ENCODE measurements at regions not wholly inside any gene's neighbourhood (a gene's known extent, or its start where the extent isn't known, plus 50 kb on each side); places are given as distances from the start of the nearest gene placed in this dataset.

DNA sequence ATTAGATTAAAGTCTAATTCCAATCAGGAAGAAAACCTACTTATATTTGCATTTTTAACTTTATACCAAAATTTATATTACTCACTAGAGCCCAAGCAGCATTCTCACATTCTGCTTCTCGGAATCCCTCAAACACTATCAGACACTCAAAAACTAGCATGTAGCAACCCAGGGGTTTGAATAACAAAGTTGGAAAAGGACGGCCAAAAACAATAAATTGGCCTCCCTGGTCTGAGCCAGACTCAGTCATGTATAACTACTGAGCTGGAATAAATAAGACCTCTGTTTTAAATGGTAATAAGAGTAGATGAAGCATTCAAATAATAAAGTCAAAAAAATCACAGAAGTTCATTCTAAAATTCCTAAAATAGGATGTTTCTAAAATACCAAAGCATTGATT lies 290.9 kb downstream of the IRS1 start:
- DNase-seq (no peak), ATAC-seq (no peak)
- Histone ChIP-seq H3K27ac (no peak overlapping the region), H3K9me3 (no peaks in the 10 kb centered on the region), H3K4me3 (no peak overlapping the region), H3K27me3 (no peaks in the 10 kb centered on the region), H3K4me1 (peaks cover 0 to 21% (median 10%) of the 10 kb centered on the region in 4 donors), H3K36me3 (no peaks in the 10 kb centered on the region)
- TF ChIP-seq, protein P1, sequence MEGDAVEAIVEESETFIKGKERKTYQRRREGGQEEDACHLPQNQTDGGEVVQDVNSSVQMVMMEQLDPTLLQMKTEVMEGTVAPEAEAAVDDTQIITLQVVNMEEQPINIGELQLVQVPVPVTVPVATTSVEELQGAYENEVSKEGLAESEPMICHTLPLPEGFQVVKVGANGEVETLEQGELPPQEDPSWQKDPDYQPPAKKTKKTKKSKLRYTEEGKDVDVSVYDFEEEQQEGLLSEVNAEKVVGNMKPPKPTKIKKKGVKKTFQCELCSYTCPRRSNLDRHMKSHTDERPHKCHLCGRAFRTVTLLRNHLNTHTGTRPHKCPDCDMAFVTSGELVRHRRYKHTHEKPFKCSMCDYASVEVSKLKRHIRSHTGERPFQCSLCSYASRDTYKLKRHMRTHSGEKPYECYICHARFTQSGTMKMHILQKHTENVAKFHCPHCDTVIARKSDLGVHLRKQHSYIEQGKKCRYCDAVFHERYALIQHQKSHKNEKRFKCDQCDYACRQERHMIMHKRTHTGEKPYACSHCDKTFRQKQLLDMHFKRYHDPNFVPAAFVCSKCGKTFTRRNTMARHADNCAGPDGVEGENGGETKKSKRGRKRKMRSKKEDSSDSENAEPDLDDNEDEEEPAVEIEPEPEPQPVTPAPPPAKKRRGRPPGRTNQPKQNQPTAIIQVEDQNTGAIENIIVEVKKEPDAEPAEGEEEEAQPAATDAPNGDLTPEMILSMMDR (IDR thresholded peaks at IDR 0.05): no peak
- TF ChIP-seq POLR2A (IDR thresholded peaks at IDR 0.05): no peak
- WGBS (ENCODE audit: insufficient coverage, low coverage, low lambda C conversion rate, missing lambda C conversion rate): 89% methylated on average over 2 of the region's 2 CpGs
- intact Hi-C loops (cut with DNase I): no loop called here

DNA sequence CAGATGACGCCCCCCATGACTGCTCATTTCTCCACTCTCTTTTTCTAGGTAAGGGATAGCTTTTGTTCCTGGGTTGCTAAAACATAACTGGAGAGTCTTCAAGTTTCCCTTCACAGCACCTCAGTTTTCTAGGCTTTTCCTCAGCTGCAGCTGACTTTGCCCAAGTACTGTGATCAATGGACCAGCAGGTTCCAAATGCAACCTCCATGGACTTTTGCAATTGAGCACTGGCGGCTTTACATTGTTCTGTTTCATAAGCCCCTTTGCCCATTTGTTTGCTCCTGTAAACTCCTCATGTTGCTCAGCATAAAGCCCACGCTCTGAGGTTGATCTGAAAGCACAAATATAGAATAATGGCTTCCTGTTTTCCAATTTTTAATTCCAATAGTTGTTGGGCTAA lies 291.6 kb downstream of the IRS1 start:
- no peak for ATAC-seq
- no peaks in the 10 kb centered on the region for H3K9me3 ChIP-seq
- H3K4me1 ChIP-seq: peaks cover 0 to 21% (median 10%) of the 10 kb centered on the region in 4 donors
- no peak for TF ChIP-seq POLR2A (IDR thresholded peaks at IDR 0.05)
- TF ChIP-seq, protein P1 (IDR thresholded peaks at IDR 0.05): no peak
- H3K27ac ChIP-seq: no peak overlapping the region
- no peaks in the 10 kb centered on the region for H3K27me3 ChIP-seq
- H3K36me3 ChIP-seq: no peaks in the 10 kb centered on the region
- WGBS (ENCODE audit: insufficient coverage, low coverage, low lambda C conversion rate, missing lambda C conversion rate): 93% methylated on average over 2 of the region's 3 CpGs
- no peak overlapping the region for H3K4me3 ChIP-seq
- intact Hi-C loops (cut with DNase I): no loop called here
- DNase-seq: no peak

DNA sequence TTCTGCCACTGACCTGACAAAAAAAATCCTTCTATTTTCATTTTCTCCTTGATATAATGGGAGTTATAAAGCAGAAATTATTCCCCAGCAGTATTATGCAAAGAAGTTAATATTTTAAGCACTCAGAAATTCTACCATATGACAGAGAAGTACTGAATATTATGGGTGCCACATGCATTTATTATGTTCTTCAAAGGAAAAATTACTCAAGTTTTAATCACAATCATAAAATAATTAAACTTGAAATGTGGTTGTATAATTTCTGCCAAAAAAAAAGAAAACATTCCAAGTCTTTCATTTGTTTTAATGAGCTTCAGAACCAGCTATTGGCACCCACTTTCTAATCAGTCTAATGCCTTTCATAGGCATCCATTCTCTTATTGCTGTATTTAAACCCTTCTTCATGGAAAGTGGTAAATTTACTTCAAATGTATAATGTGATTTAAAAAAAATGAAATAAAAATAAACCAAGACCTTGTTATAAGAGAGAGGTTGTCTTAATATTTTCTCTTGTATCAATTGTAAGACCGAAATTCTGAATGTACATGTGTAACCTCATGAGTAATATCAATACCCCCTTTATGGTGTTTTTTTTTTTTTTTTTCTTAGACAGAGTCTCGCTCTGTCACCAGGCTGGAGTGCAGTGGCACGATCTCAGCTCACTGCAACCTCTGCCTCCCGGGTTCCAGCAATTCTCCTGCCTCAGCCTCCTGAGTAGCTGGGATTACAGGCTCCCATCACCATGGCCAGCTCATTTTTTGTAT lies 302.3 kb downstream of the IRS1 start:
- intact Hi-C loops (cut with DNase I): no loop called here
- Histone ChIP-seq H3K27me3 (no peaks in the 10 kb centered on the region), H3K4me3 (no peak overlapping the region), H3K27ac (no peak overlapping the region), H3K9me3 (no peaks in the 10 kb centered on the region), H3K36me3 (no peaks in the 10 kb centered on the region), H3K4me1 (no peaks in the 10 kb centered on the region)
- ATAC-seq (no peak), DNase-seq (no peak)
- 86% methylated on average over 3 of the region's 4 CpGs for WGBS (ENCODE audit: insufficient coverage, low coverage, low lambda C conversion rate, missing lambda C conversion rate)
- TF ChIP-seq, protein P1 (IDR thresholded peaks at IDR 0.05): no peak
- TF ChIP-seq POLR2A (IDR thresholded peaks at IDR 0.05): no peak

DNA sequence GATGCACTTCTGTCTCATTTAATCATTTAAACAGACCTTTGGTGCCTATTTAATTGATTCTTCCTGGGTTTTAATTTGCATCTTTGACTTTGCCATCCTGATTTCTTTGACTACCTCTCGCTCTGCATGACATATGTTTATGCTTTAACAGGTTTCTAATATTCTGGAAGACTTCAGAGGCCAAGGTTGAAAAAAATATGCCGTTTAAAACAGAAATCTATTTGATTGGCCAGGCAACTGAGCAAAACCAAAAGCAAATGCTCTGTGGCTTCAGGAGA lies 303.4 kb downstream of the IRS1 start:
- H3K4me3 ChIP-seq: no peak overlapping the region
- TF ChIP-seq, protein P1 (IDR thresholded peaks at IDR 0.05): no peak
- no peak for TF ChIP-seq POLR2A (IDR thresholded peaks at IDR 0.05)
- intact Hi-C loops (cut with DNase I): no loop called here
- no peaks in the 10 kb centered on the region for H3K9me3 ChIP-seq
- WGBS (ENCODE audit: insufficient coverage, low coverage, low lambda C conversion rate, missing lambda C conversion rate): 72% methylated on average over 2 of the region's 2 CpGs
- ATAC-seq (no peak), DNase-seq (no peak)
- H3K27me3 ChIP-seq: no peaks in the 10 kb centered on the region
- H3K36me3 ChIP-seq: no peaks in the 10 kb centered on the region
- no peaks in the 10 kb centered on the region for H3K4me1 ChIP-seq
- no peak overlapping the region for H3K27ac ChIP-seq
